HepG2 (cell line): ENCODE measurements at regions not wholly inside any gene's neighbourhood (a gene's known extent, or its start where the extent isn't known, plus 50 kb on each side); places are given as distances from the start of the nearest gene placed in this dataset.

Experiments used
- ATAC-seq: fragments of 200-7000 bp; cut with Tn5 transposase; 3 replicates; pipeline ENCODE4 v1.9.1; 2020; ENCODE audit warnings: mild to moderate bottlenecking, moderate library complexity
- BruUV-seq: library from RNA; stranded (reverse); fragments of 400-500 nt; replicated peaks from 2 replicates; lab custom pipeline; 2021; lab: Mats Ljungman, UMichigan
- CTCF ChIA-PET: fragments of 300-600 bp; formaldehyde crosslinking; extraction: SDS; loops from one replicate; lab custom pipeline; 2021; ENCODE audit warnings: low total read pairs, inconsistent platforms, low intra/inter-chr PET ratio; lab: Yijun Ruan, JAX
- POLR2A ChIA-PET: fragments of 350-600 bp; sonication (Branson Sonifier 250); formaldehyde crosslinking; loops from one replicate; lab custom pipeline; 2020; ENCODE audit warnings: antibody characterized with exemption, inconsistent platforms; lab: Yijun Ruan, JAX
- DNase-seq: peaks from one replicate; pipeline ENCODE4 v3.0.0-alpha.2; 2015; ENCODE audit warnings: low spot score
- FAIRE-seq: peaks from 3 replicates; lab custom pipeline; 2011; peaks lifted over from hg19 to GRCh38; lab: Jason Lieb, UNC
- H2AFZ ChIP-seq: one replicate; pipeline ENCODE4 v1.6.1; 2011; ENCODE audit warnings: low read length, inconsistent platforms
- H3K27ac ChIP-seq: fragments of 300-600 bp; 3 replicates; pipeline ENCODE4 v1.8.0; 2011; ENCODE audit warnings: mixed run types, mild to moderate bottlenecking, mixed read lengths, low read length, inconsistent platforms; ENCODE audit not compliant: insufficient read depth; ENCODE audit errors: extremely low read length
- H3K27me3 ChIP-seq, 2 experiments: fragments of 200-600 bp in 1 of 2; 2 replicates in 1 of 2; 3 replicates in 1 of 2; pipeline versions ENCODE4 v1.6.0 to v1.8.0; 2011; ENCODE audit warnings: low read length in 2 of 2, mild to moderate bottlenecking in 2 of 2, moderate library complexity in 2 of 2, inconsistent platforms in 1 of 2; ENCODE audit not compliant: insufficient read depth in 2 of 2, control insufficient read depth in 1 of 2
- H3K36me3 ChIP-seq, 2 experiments: fragments of 200-600 bp in 1 of 2; replicated peaks in 1 of 2; 2 replicates in 1 of 2; 3 replicates in 1 of 2; pipeline versions ENCODE4 v1.5.1 to v1.8.0; 2011; ENCODE audit warnings: low read length in 2 of 2, inconsistent platforms in 1 of 2; ENCODE audit not compliant: insufficient read depth in 2 of 2, control insufficient read depth in 1 of 2
- H3K4me1 ChIP-seq: 2 replicates; pipeline ENCODE4 v1.5.1; 2012; ENCODE audit warnings: low read length, inconsistent platforms; ENCODE audit not compliant: insufficient read depth
- H3K4me2 ChIP-seq: 2 replicates; pipeline ENCODE4 v1.6.0; 2011; ENCODE audit warnings: low read depth, low read length, inconsistent platforms
- H3K4me3 ChIP-seq, 3 experiments: fragments of 200-600 bp in 1 of 3; sonication (generic), shearing (Covaris generic) in 1 of 3; replicated peaks in 1 of 3; 2 replicates each; pipeline ENCODE4 v1.5.1; 2011 to 2016; ENCODE audit warnings: low read length in 3 of 3, inconsistent platforms in 2 of 3, low read depth in 2 of 3, mild to moderate bottlenecking in 2 of 3, control low read depth in 1 of 3, mixed read lengths in 1 of 3; ENCODE audit not compliant: insufficient read depth in 1 of 3
- H3K79me2 ChIP-seq: one replicate; pipeline ENCODE4 v1.6.1; 2011; ENCODE audit warnings: low read length, inconsistent platforms; ENCODE audit not compliant: insufficient read depth
- H3K9ac ChIP-seq: 2 replicates; pipeline ENCODE4 v1.6.0; 2011; ENCODE audit warnings: mild to moderate bottlenecking, low read depth, low read length, inconsistent platforms; ENCODE audit not compliant: insufficient read depth
- H3K9me3 ChIP-seq: 2 replicates; pipeline ENCODE4 v1.5.1; 2012; ENCODE audit warnings: mild to moderate bottlenecking, low read length
- H4K20me1 ChIP-seq: 2 replicates; pipeline ENCODE4 v1.6.0; 2011; ENCODE audit warnings: inconsistent platforms, mild to moderate bottlenecking, low read length, moderate library complexity; ENCODE audit not compliant: insufficient read depth
- ATF1 ChIP-seq: IDR thresholded peaks from 2 replicates; pipeline ENCODE4 v1.6.1; 2016; ENCODE audit warnings: mild to moderate bottlenecking, control low read depth
- GTF2F1 ChIP-seq: fragments of 150-350 bp; IDR thresholded peaks from 2 replicates; pipeline ENCODE4 v1.6.1; 2014; ENCODE audit warnings: low read length
- PRMT3 ChIP-seq: sonication (generic); formaldehyde crosslinking; IDR thresholded peaks from 2 replicates; pipeline ENCODE4 v1.8.1; 2022; ENCODE audit warnings: low read depth, mild to moderate bottlenecking, moderate library complexity, missing genetic modification reagents, borderline replicate concordance
- ZNF101 ChIP-seq: sonication (generic); formaldehyde crosslinking; IDR thresholded peaks from 2 replicates; pipeline ENCODE4 v1.4.0; 2020; ENCODE audit warnings: mild to moderate bottlenecking, low read depth, missing genetic modification reagents, borderline replicate concordance
- ZNF652 ChIP-seq: IDR thresholded peaks from 2 replicates; pipeline ENCODE4 v1.6.1; 2016; ENCODE audit warnings: low read depth, borderline replicate concordance
- WGBS: methylation state at CpG from one replicate; pipeline ENCODE4 v1.1.6; 2017; ENCODE audit warnings: low lambda C conversion rate; 5-methylcytosine and 5-hydroxymethylcytosine counted together
- in situ Hi-C: cut with HindIII; loops from 2 replicates; pipeline ENCODE4 v1.10.0; 2017; ENCODE audit warnings: low pct_unique_long_range_greater_than_20kb; ENCODE audit not compliant: extremely low pct_ligation_motif_present
- intact Hi-C: fragments of 100-400 bp; cut with micrococcal nuclease; formaldehyde crosslinking; loops from one replicate; pipeline ENCODE4 v1.10.0; 2022; ENCODE audit not compliant: unreplicated experiment
- TF ChIP-seq, protein P1 (sequence below): sonication (generic); formaldehyde crosslinking; IDR thresholded peaks from 2 replicates; pipeline ENCODE4 v1.4.0; 2020; ENCODE audit warnings: mild to moderate bottlenecking, missing genetic modification reagents
- TF ChIP-seq, protein P2 (sequence below): sonication (generic); formaldehyde crosslinking; IDR thresholded peaks from 2 replicates; pipeline ENCODE4 v1.4.0; 2020; ENCODE audit warnings: mild to moderate bottlenecking, missing genetic modification reagents

GRCh38 chr14:94961386-94962165 is 191.7 kb upstream of the GSC start:
- Histone ChIP-seq H2AFZ (no peak overlapping the region), H4K20me1 (no peaks in the 10 kb centered on the region), H3K4me3 (no peak overlapping the region), H3K36me3 (no peaks in the 10 kb centered on the region), H3K4me1 (no peaks in the 10 kb centered on the region), H3K27ac (no peak overlapping the region), H3K27me3 (peaks cover 1 to 29% of the 10 kb centered on the region in 2 experiments; a peak in 3 of 5 replicates), H3K9me3 (no peaks in the 10 kb centered on the region), H3K9ac (no peak overlapping the region), H3K79me2 (no peaks in the 10 kb centered on the region), H3K4me2 (no peak overlapping the region)
- CTCF ChIA-PET, result no interaction called here
- in situ Hi-C loops (no loop called here), intact Hi-C loops (no loop called here)
- no TSS peak for BruUV-seq
- WGBS, result 47% methylated on average over 19 of the region's 19 CpGs
- TF ChIP-seq ZNF652 (CRISPR knock-in tag), result no peak
- TF ChIP-seq ZNF101 (CRISPR knock-in tag), result no peak
- TF ChIP-seq, protein P1, sequence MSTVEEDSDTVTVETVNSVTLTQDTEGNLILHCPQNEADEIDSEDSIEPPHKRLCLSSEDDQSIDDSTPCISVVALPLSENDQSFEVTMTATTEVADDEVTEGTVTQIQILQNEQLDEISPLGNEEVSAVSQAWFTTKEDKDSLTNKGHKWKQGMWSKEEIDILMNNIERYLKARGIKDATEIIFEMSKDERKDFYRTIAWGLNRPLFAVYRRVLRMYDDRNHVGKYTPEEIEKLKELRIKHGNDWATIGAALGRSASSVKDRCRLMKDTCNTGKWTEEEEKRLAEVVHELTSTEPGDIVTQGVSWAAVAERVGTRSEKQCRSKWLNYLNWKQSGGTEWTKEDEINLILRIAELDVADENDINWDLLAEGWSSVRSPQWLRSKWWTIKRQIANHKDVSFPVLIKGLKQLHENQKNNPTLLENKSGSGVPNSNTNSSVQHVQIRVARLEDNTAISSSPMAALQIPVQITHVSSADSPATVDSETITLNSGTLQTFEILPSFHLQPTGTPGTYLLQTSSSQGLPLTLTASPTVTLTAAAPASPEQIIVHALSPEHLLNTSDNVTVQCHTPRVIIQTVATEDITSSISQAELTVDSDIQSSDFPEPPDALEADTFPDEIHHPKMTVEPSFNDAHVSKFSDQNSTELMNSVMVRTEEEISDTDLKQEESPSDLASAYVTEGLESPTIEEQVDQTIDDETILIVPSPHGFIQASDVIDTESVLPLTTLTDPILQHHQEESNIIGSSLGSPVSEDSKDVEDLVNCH (CRISPR knock-in tag), result no peak
- TF ChIP-seq GTF2F1, result no peak
- no peak for TF ChIP-seq PRMT3 (CRISPR knock-in tag)
- no peak for TF ChIP-seq ATF1 (CRISPR knock-in tag)
- TF ChIP-seq, protein P2, sequence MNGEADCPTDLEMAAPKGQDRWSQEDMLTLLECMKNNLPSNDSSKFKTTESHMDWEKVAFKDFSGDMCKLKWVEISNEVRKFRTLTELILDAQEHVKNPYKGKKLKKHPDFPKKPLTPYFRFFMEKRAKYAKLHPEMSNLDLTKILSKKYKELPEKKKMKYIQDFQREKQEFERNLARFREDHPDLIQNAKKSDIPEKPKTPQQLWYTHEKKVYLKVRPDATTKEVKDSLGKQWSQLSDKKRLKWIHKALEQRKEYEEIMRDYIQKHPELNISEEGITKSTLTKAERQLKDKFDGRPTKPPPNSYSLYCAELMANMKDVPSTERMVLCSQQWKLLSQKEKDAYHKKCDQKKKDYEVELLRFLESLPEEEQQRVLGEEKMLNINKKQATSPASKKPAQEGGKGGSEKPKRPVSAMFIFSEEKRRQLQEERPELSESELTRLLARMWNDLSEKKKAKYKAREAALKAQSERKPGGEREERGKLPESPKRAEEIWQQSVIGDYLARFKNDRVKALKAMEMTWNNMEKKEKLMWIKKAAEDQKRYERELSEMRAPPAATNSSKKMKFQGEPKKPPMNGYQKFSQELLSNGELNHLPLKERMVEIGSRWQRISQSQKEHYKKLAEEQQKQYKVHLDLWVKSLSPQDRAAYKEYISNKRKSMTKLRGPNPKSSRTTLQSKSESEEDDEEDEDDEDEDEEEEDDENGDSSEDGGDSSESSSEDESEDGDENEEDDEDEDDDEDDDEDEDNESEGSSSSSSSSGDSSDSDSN, result no peak
- DNase-seq (no peak), ATAC-seq (no peak), FAIRE-seq (no peak)
- POLR2A ChIA-PET, result no interaction called here
